C4-2B (cell line): ENCODE measurements at regions not wholly inside any gene's neighbourhood (a gene's known extent, or its start where the extent isn't known, plus 50 kb on each side); places are given as distances from the start of the nearest gene placed in this dataset.

Experiments
- ZFX ChIP-seq: fragments of 450-650 bp; IDR thresholded peaks from 2 replicates; pipeline ENCODE4 v1.6.1; 2017
- TF ChIP-seq, protein P1 (sequence below): fragments of 450-650 bp; conservative IDR thresholded peaks from 2 replicates; pipeline ENCODE4 v1.5.1; 2017; ENCODE audit warnings: mild to moderate bottlenecking

GRCh38 chrX:113222305-113222704 is 381.7 kb upstream of the AMOT start:
- TF ChIP-seq, protein P1, sequence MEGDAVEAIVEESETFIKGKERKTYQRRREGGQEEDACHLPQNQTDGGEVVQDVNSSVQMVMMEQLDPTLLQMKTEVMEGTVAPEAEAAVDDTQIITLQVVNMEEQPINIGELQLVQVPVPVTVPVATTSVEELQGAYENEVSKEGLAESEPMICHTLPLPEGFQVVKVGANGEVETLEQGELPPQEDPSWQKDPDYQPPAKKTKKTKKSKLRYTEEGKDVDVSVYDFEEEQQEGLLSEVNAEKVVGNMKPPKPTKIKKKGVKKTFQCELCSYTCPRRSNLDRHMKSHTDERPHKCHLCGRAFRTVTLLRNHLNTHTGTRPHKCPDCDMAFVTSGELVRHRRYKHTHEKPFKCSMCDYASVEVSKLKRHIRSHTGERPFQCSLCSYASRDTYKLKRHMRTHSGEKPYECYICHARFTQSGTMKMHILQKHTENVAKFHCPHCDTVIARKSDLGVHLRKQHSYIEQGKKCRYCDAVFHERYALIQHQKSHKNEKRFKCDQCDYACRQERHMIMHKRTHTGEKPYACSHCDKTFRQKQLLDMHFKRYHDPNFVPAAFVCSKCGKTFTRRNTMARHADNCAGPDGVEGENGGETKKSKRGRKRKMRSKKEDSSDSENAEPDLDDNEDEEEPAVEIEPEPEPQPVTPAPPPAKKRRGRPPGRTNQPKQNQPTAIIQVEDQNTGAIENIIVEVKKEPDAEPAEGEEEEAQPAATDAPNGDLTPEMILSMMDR, result no peak
- no peak for TF ChIP-seq ZFX
